OCI-LY7 (cell line): ENCODE measurements at regions not wholly inside any gene's neighbourhood (a gene's known extent, or its start where the extent isn't known, plus 50 kb on each side); places are given as distances from the start of the nearest gene placed in this dataset.

Experiments used
- EZH2phosphoT487 ChIP-seq: fragments of 200-600 bp; sonication (generic); IDR thresholded peaks from 2 replicates; pipeline ENCODE4 v1.6.1; 2018; ENCODE audit warnings: low read depth, borderline replicate concordance, mild to moderate bottlenecking, mixed run types, antibody characterized with exemption, low read length, moderate library complexity, mixed read lengths
- TF ChIP-seq, protein P1 (sequence below): fragments of 200-600 bp; sonication (generic); conservative IDR thresholded peaks from 2 replicates; pipeline ENCODE4 v1.5.1; 2014; ENCODE audit warnings: mild to moderate bottlenecking, antibody characterized with exemption, low read length, moderate library complexity, mixed read lengths

DNA sequence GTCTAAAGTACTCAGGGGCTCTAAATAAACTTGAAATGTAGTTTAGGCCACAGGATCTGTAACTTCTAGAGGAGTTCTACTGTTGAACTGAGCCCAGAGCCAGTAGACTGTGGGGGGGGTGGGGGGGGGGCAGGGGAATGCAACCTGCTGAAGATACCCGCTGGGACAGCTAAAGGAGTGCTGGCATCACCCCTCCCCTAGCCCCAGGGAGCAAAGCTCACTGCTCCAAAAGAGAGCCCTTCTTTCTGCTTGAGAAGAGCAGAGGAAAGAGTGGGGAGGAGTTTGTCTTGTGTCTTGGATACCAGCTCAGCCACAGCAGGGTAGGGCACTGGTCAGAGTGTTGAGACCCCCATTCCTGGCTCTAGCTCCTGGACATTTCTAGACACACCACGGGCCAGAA is 414.0 kb upstream of the KLHL29 start:
- TF ChIP-seq, protein P1, sequence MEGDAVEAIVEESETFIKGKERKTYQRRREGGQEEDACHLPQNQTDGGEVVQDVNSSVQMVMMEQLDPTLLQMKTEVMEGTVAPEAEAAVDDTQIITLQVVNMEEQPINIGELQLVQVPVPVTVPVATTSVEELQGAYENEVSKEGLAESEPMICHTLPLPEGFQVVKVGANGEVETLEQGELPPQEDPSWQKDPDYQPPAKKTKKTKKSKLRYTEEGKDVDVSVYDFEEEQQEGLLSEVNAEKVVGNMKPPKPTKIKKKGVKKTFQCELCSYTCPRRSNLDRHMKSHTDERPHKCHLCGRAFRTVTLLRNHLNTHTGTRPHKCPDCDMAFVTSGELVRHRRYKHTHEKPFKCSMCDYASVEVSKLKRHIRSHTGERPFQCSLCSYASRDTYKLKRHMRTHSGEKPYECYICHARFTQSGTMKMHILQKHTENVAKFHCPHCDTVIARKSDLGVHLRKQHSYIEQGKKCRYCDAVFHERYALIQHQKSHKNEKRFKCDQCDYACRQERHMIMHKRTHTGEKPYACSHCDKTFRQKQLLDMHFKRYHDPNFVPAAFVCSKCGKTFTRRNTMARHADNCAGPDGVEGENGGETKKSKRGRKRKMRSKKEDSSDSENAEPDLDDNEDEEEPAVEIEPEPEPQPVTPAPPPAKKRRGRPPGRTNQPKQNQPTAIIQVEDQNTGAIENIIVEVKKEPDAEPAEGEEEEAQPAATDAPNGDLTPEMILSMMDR, result no peak
- no peak for TF ChIP-seq EZH2phosphoT487
